SK-N-SH (cell line): ENCODE measurements at regions not wholly inside any gene's neighbourhood (a gene's known extent, or its start where the extent isn't known, plus 50 kb on each side); places are given as distances from the start of the nearest gene placed in this dataset.

Experiments used
- CTCF ChIA-PET: fragments of 300-600, 350-600 bp; formaldehyde crosslinking; extraction: SDS; loops from one replicate; lab custom pipeline; 2021; lab: Yijun Ruan, JAX
- POLR2A ChIA-PET: fragments of 350-600 bp; sonication (Branson Sonifier 250); formaldehyde crosslinking; extraction: SDS; loops from one replicate; lab custom pipeline; 2020; ENCODE audit warnings: antibody characterized with exemption, inconsistent platforms; lab: Yijun Ruan, JAX
- DNase-seq: peaks from one replicate; pipeline ENCODE4 v3.0.0; 2012
- H2AFZ ChIP-seq: fragments of 200-600 bp; sonication (generic); 2 replicates; pipeline ENCODE4 v1.8.1; 2016; ENCODE audit warnings: antibody characterized with exemption, mild to moderate bottlenecking, low read depth
- H3F3A ChIP-seq: fragments of 200-600 bp; sonication (generic); replicated peaks from 2 replicates; pipeline ENCODE3; 2016; ENCODE audit warnings: antibody characterized with exemption, mild to moderate bottlenecking; ENCODE audit not compliant: insufficient read depth
- H3K27ac ChIP-seq, 2 experiments: fragments of 200-500 bp in 1 of 2; fragments of 200-600 bp in 1 of 2; sonication (Bioruptor generic) in 1 of 2; sonication (generic), shearing (Covaris generic) in 1 of 2; 2 replicates each; pipeline versions ENCODE4 v1.5.1 to v1.6.1; 2014 to 2016; ENCODE audit warnings: low read depth in 2 of 2, inconsistent platforms in 1 of 2, low read length in 1 of 2, mild to moderate bottlenecking in 1 of 2, mixed read lengths in 1 of 2
- H3K27me3 ChIP-seq: fragments of 200-600 bp; sonication (generic), shearing (Covaris generic); 2 replicates; pipeline ENCODE4 v1.6.1; 2016; ENCODE audit warnings: mixed run types; ENCODE audit not compliant: insufficient read depth
- H3K36me3 ChIP-seq, 2 experiments: fragments of 200-500 bp in 1 of 2; fragments of 200-600 bp in 1 of 2; sonication (Bioruptor generic) in 1 of 2; sonication (generic) in 1 of 2; replicated peaks in 1 of 2; 2 replicates each; pipeline versions ENCODE3 to v1.5.1; 2014 to 2016; ENCODE audit warnings: low read length in 1 of 2, mild to moderate bottlenecking in 1 of 2; ENCODE audit not compliant: insufficient read depth in 2 of 2, control insufficient read depth in 1 of 2
- H3K4me1 ChIP-seq, 2 experiments: fragments of 200-500 bp in 1 of 2; fragments of 200-600 bp in 1 of 2; sonication (Bioruptor generic) in 1 of 2; sonication (generic), shearing (Covaris generic) in 1 of 2; 2 replicates each; pipeline versions ENCODE4 v1.5.1 to v1.6.1; 2014 to 2016; ENCODE audit warnings: low read depth in 1 of 2, low read length in 1 of 2, mixed run types in 1 of 2; ENCODE audit not compliant: insufficient read depth in 2 of 2, control insufficient read depth in 1 of 2
- H3K4me2 ChIP-seq: fragments of 200-600 bp; sonication (generic), shearing (Covaris generic); 2 replicates; pipeline ENCODE4 v1.6.1; 2017; ENCODE audit warnings: mixed run types
- H3K4me3 ChIP-seq, 2 experiments: fragments of 200-500 bp in 1 of 2; fragments of 200-600 bp in 1 of 2; sonication (Bioruptor generic) in 1 of 2; sonication (generic), shearing (Covaris generic) in 1 of 2; 2 replicates each; pipeline versions ENCODE4 v1.5.1 to v1.8.1; 2014 to 2016; ENCODE audit warnings: low read depth in 2 of 2, inconsistent platforms in 1 of 2, low read length in 1 of 2, mild to moderate bottlenecking in 1 of 2, mixed read lengths in 1 of 2, moderate library complexity in 1 of 2
- H3K79me2 ChIP-seq: fragments of 200-600 bp; sonication (generic); 2 replicates; pipeline ENCODE4 v1.8.1; 2017; ENCODE audit warnings: mild to moderate bottlenecking; ENCODE audit not compliant: insufficient read depth
- H3K9ac ChIP-seq: fragments of 200-600 bp; sonication (generic); 2 replicates; pipeline ENCODE4 v1.6.1; 2017; ENCODE audit warnings: mixed run types
- H3K9me2 ChIP-seq: fragments of 200-600 bp; sonication (generic); 2 replicates; pipeline ENCODE4 v1.6.1; 2017; ENCODE audit warnings: mixed run types
- H3K9me3 ChIP-seq: fragments of 200-600 bp; sonication (generic); 2 replicates; pipeline ENCODE4 v1.6.1; 2017; ENCODE audit warnings: mixed run types, mild to moderate bottlenecking, moderate library complexity
- H4K20me1 ChIP-seq: fragments of 200-600 bp; sonication (generic); 2 replicates; pipeline ENCODE4 v1.6.1; 2017; ENCODE audit warnings: mild to moderate bottlenecking, mixed run types; ENCODE audit not compliant: insufficient read depth
- EZH2phosphoT487 ChIP-seq: fragments of 200-600 bp; sonication (generic); IDR thresholded peaks from 2 replicates; pipeline ENCODE4 v1.6.1; 2017; ENCODE audit warnings: low read depth, mixed run types, mild to moderate bottlenecking, antibody characterized with exemption, moderate library complexity, borderline replicate concordance
- JUND ChIP-seq: IDR thresholded peaks from 2 replicates; pipeline ENCODE4 v1.4.0; 2012
- MXI1 ChIP-seq: IDR thresholded peaks from 2 replicates; pipeline ENCODE4 v1.6.1; 2012; ENCODE audit warnings: mild to moderate bottlenecking, low read depth, low read length, improper control_type of control experiment
- RAD21 ChIP-seq: IDR thresholded peaks from 2 replicates; pipeline ENCODE4 v1.6.1; 2012; ENCODE audit warnings: mild to moderate bottlenecking, low read length
- RCOR1 ChIP-seq: fragments of 150-350 bp; IDR thresholded peaks from 2 replicates; pipeline ENCODE4 v1.6.1; 2017; ENCODE audit warnings: antibody characterized with exemption, low read length
- RXRA ChIP-seq: IDR thresholded peaks from 2 replicates; pipeline ENCODE4 v1.4.0; 2012; ENCODE audit warnings: low read depth, mild to moderate bottlenecking, borderline replicate concordance
- TAF1 ChIP-seq: IDR thresholded peaks from 2 replicates; pipeline ENCODE4 v1.6.1; 2012; ENCODE audit warnings: low read depth, mild to moderate bottlenecking, low read length, moderate library complexity, borderline replicate concordance
- TCF12 ChIP-seq: IDR thresholded peaks from 2 replicates; pipeline ENCODE4 v1.4.0; 2012
- TEAD4 ChIP-seq: IDR thresholded peaks from 2 replicates; pipeline ENCODE4 v1.4.0; 2012; ENCODE audit warnings: mild to moderate bottlenecking, borderline replicate concordance; ENCODE audit not compliant: insufficient read depth
- WGBS: methylation state at CpG from one replicate; pipeline ENCODE4 v1.1.6; 2017; ENCODE audit warnings: low lambda C conversion rate; 5-methylcytosine and 5-hydroxymethylcytosine counted together
- TF ChIP-seq, protein P1 (sequence below): IDR thresholded peaks from 2 replicates; pipeline ENCODE4; 2012
- TF ChIP-seq, protein P2 (sequence below): fragments of 150-350 bp; IDR thresholded peaks from 2 replicates; pipeline ENCODE4 v1.6.1; 2017; ENCODE audit warnings: antibody characterized with exemption, low read length, low read depth, borderline replicate concordance
- TF ChIP-seq, protein P3 (sequence below): IDR thresholded peaks from 2 replicates; pipeline ENCODE4 v1.4.0; 2012; ENCODE audit warnings: low read depth, borderline replicate concordance
- TF ChIP-seq, protein P4 (sequence below): IDR thresholded peaks from 2 replicates; pipeline ENCODE4 v1.4.0; 2012; ENCODE audit warnings: low read depth
- TF ChIP-seq, protein P5 (sequence below): fragments of 200-600 bp; sonication (generic); IDR thresholded peaks from 2 replicates; pipeline ENCODE4 v1.6.1; 2017; ENCODE audit warnings: antibody characterized with exemption, mild to moderate bottlenecking, moderate library complexity
- TF ChIP-seq, protein P6 (sequence below): IDR thresholded peaks from 2 replicates; pipeline ENCODE4 v1.4.0; 2012; ENCODE audit warnings: low read depth, borderline replicate concordance

DNA sequence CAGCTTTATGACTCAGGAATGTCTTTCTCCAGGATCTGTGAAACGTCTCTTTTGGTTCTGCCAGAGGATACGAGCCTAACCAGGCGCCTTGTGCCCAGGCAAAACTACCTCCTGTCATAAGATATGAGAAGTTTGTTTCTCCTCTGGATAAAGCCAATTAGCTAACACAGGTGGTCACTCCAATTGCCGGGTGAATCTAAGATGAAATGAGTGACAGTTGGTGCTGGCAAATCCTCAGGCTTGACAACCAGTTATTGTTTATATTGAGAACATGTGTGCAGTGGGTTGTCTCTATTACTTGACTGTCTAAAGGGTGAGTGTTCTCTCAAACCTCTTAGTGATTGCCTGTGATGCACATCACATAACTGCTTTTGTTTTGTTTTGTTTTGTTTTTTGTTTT lies 449.1 kb downstream of the XPNPEP1 start:
- H3K4me3 ChIP-seq: no peak overlapping the region
- WGBS: 19% methylated on average over 4 of the region's 4 CpGs
- ChIA-PET POLR2A (no interaction called here), CTCF (interaction anchor here (0.6 to 1.5 kb wide), 2 partner anchors 18 to 261 kb away, joined by 3 read pairs; no protein-coding TSS in a partner anchor)
- H3K9ac ChIP-seq: no peak overlapping the region
- H3K27me3 ChIP-seq: no peaks in the 10 kb centered on the region
- H3K27ac ChIP-seq: no peak overlapping the region
- no peak overlapping the region for H2AFZ ChIP-seq
- no peak for TF ChIP-seq TAF1
- TF ChIP-seq RCOR1: no peak
- no peaks in the 10 kb centered on the region for H3K79me2 ChIP-seq
- no peaks in the 10 kb centered on the region for H3K36me3 ChIP-seq
- H4K20me1 ChIP-seq: no peaks in the 10 kb centered on the region
- H3F3A ChIP-seq: no peaks in the 10 kb centered on the region
- no peaks in the 10 kb centered on the region for H3K9me3 ChIP-seq
- H3K4me1 ChIP-seq: no peaks in the 10 kb centered on the region; a peak in 2 of 4 replicates
- no peaks in the 10 kb centered on the region for H3K9me2 ChIP-seq
- no peak for DNase-seq
- H3K4me2 ChIP-seq: no peak overlapping the region

DNA sequence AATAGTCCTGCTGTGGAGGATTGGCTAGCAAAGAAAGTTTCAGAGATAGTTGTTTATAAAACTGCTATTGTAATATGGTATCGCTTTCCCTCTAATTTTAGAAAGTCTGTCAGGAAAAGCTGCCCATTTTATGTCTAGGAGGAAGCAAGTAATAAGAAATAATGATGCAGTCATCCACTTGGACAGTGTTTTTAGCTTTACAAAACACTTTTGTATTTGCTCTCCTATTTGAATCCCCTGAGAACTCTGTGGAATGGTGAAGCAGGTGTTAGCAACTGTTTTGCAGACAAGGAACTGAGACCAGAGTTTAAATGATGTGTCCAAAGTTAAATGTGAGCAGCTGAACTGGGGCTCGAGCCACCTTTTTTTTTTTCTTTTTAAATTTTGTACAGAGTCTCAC lies 455.8 kb downstream of the XPNPEP1 start:
- Histone ChIP-seq H3K36me3 (no peaks in the 10 kb centered on the region), H3K79me2 (no peaks in the 10 kb centered on the region), H3K9me3 (no peaks in the 10 kb centered on the region), H3K9me2 (no peaks in the 10 kb centered on the region), H3K4me2 (no peak overlapping the region), H3K27ac (no peak overlapping the region), H3K27me3 (no peaks in the 10 kb centered on the region; the same call in 1 of the 2 replicates), H4K20me1 (no peaks in the 10 kb centered on the region), H3K9ac (no peak overlapping the region), H3F3A (no peaks in the 10 kb centered on the region)
- WGBS: 19% methylated on average over 2 of the region's 2 CpGs
- DNase-seq: no peak
- POLR2A ChIA-PET: no interaction called here
- no peak for TF ChIP-seq TCF12
- TF ChIP-seq, all 33 proteins: peak for 0
- no peaks in the 10 kb centered on the region for H3K4me1 ChIP-seq
- CTCF ChIA-PET: no interaction called here
- H2AFZ ChIP-seq: no peak overlapping the region
- no peak overlapping the region for H3K4me3 ChIP-seq

DNA sequence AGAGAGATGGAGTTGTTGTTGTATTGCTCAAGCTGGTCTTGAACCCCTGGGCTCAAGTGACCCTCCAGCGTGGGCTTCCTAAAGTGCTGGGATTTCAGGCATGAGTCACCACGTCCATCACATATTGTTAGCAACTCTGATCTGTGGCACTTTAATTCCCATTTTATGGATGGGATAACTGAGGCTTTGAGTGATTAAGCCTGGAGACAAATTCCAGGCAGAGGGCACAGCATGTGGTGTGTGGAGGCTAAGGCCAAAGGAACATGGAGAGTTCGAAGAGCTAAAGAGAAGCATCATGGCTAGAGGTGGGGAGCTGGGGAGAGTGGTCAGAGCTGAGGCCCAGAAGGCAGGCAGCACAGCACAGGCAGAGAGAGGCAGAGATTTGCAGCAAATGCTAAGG lies 458.4 kb downstream of the XPNPEP1 start:
- Histone ChIP-seq H3F3A (no peaks in the 10 kb centered on the region), H3K9me2 (no peaks in the 10 kb centered on the region), H3K27ac (no peak overlapping the region), H3K36me3 (no peaks in the 10 kb centered on the region), H3K4me1 (no peaks in the 10 kb centered on the region), H3K27me3 (no peaks in the 10 kb centered on the region; the same call in 1 of the 2 replicates), H3K4me2 (no peak overlapping the region), H4K20me1 (no peaks in the 10 kb centered on the region), H3K79me2 (no peaks in the 10 kb centered on the region), H2AFZ (no peak overlapping the region), H3K9me3 (no peaks in the 10 kb centered on the region), H3K4me3 (no peak overlapping the region), H3K9ac (no peak overlapping the region)
- no peak for TF ChIP-seq JUND
- TF ChIP-seq EZH2phosphoT487: no peak
- TF ChIP-seq, protein P1, sequence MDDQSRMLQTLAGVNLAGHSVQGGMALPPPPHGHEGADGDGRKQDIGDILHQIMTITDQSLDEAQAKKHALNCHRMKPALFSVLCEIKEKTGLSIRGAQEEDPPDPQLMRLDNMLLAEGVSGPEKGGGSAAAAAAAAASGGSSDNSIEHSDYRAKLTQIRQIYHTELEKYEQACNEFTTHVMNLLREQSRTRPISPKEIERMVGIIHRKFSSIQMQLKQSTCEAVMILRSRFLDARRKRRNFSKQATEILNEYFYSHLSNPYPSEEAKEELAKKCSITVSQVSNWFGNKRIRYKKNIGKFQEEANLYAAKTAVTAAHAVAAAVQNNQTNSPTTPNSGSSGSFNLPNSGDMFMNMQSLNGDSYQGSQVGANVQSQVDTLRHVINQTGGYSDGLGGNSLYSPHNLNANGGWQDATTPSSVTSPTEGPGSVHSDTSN: no peak
- TF ChIP-seq TEAD4: no peak
- no peak for TF ChIP-seq RXRA
- TF ChIP-seq, protein P2, sequence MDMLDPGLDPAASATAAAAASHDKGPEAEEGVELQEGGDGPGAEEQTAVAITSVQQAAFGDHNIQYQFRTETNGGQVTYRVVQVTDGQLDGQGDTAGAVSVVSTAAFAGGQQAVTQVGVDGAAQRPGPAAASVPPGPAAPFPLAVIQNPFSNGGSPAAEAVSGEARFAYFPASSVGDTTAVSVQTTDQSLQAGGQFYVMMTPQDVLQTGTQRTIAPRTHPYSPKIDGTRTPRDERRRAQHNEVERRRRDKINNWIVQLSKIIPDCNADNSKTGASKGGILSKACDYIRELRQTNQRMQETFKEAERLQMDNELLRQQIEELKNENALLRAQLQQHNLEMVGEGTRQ: no peak
- TF ChIP-seq, protein P3, sequence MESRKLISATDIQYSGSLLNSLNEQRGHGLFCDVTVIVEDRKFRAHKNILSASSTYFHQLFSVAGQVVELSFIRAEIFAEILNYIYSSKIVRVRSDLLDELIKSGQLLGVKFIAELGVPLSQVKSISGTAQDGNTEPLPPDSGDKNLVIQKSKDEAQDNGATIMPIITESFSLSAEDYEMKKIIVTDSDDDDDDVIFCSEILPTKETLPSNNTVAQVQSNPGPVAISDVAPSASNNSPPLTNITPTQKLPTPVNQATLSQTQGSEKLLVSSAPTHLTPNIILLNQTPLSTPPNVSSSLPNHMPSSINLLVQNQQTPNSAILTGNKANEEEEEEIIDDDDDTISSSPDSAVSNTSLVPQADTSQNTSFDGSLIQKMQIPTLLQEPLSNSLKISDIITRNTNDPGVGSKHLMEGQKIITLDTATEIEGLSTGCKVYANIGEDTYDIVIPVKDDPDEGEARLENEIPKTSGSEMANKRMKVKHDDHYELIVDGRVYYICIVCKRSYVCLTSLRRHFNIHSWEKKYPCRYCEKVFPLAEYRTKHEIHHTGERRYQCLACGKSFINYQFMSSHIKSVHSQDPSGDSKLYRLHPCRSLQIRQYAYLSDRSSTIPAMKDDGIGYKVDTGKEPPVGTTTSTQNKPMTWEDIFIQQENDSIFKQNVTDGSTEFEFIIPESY: no peak
- TF ChIP-seq, protein P4, sequence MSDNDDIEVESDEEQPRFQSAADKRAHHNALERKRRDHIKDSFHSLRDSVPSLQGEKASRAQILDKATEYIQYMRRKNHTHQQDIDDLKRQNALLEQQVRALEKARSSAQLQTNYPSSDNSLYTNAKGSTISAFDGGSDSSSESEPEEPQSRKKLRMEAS: no peak
- TF ChIP-seq, protein P5, sequence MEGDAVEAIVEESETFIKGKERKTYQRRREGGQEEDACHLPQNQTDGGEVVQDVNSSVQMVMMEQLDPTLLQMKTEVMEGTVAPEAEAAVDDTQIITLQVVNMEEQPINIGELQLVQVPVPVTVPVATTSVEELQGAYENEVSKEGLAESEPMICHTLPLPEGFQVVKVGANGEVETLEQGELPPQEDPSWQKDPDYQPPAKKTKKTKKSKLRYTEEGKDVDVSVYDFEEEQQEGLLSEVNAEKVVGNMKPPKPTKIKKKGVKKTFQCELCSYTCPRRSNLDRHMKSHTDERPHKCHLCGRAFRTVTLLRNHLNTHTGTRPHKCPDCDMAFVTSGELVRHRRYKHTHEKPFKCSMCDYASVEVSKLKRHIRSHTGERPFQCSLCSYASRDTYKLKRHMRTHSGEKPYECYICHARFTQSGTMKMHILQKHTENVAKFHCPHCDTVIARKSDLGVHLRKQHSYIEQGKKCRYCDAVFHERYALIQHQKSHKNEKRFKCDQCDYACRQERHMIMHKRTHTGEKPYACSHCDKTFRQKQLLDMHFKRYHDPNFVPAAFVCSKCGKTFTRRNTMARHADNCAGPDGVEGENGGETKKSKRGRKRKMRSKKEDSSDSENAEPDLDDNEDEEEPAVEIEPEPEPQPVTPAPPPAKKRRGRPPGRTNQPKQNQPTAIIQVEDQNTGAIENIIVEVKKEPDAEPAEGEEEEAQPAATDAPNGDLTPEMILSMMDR: no peak
- TF ChIP-seq RCOR1: no peak
- TF ChIP-seq, protein P6, sequence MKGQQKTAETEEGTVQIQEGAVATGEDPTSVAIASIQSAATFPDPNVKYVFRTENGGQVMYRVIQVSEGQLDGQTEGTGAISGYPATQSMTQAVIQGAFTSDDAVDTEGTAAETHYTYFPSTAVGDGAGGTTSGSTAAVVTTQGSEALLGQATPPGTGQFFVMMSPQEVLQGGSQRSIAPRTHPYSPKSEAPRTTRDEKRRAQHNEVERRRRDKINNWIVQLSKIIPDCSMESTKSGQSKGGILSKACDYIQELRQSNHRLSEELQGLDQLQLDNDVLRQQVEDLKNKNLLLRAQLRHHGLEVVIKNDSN: no peak
- TF ChIP-seq RAD21: no peak
- TF ChIP-seq MXI1: no peak
- CTCF ChIA-PET: no interaction called here
- POLR2A ChIA-PET: no interaction called here
- no peak for DNase-seq
- 31% methylated on average over 3 of the region's 3 CpGs for WGBS
